Mammary epithelial cell (primary cell): ENCODE measurements at regions not wholly inside any gene's neighbourhood (a gene's known extent, or its start where the extent isn't known, plus 50 kb on each side); places are given as distances from the start of the nearest gene placed in this dataset.

Experiments
- EZH2 ChIP-seq: IDR thresholded peaks from 2 replicates; pipeline ENCODE4 v1.6.1; 2012; ENCODE audit warnings: low read length, inconsistent platforms, borderline replicate concordance
- TF ChIP-seq, protein P1 (sequence below), 2 donors: IDR thresholded peaks in 1 of 2; conservative IDR thresholded peaks in 1 of 2; 2 replicates each; pipeline ENCODE4 v1.5.1; 2011 to 2012; ENCODE audit warnings: inconsistent platforms in 2 of 2, low read length in 2 of 2, mild to moderate bottlenecking in 2 of 2, control low read depth in 1 of 2, low read depth in 1 of 2; ENCODE audit not compliant: insufficient read depth in 1 of 2; ENCODE audit errors: extremely low read depth in 1 of 2

DNA sequence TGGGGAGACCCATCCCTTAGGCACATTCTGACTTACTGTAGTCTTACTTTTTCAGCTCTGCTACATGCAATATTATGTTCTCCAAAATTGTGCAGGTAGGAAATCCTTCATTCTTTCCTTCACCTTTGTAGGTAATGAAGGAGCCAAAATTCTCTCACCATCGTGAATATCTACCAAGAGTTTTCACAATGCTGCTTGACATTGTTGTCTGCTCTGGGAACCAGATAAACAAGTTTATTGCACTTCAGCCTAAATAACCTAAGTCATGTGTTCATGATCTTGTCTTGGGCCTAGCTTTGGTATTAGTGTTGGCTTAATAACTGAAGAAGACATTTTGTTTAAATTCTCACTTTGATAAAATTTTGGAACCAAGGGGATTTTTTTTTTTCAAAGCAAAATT lies 110.8 kb upstream of the ELAC2 start:
- TF ChIP-seq, protein P1, sequence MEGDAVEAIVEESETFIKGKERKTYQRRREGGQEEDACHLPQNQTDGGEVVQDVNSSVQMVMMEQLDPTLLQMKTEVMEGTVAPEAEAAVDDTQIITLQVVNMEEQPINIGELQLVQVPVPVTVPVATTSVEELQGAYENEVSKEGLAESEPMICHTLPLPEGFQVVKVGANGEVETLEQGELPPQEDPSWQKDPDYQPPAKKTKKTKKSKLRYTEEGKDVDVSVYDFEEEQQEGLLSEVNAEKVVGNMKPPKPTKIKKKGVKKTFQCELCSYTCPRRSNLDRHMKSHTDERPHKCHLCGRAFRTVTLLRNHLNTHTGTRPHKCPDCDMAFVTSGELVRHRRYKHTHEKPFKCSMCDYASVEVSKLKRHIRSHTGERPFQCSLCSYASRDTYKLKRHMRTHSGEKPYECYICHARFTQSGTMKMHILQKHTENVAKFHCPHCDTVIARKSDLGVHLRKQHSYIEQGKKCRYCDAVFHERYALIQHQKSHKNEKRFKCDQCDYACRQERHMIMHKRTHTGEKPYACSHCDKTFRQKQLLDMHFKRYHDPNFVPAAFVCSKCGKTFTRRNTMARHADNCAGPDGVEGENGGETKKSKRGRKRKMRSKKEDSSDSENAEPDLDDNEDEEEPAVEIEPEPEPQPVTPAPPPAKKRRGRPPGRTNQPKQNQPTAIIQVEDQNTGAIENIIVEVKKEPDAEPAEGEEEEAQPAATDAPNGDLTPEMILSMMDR (conservative IDR thresholded peaks at IDR 0.05 in 1 of 2, IDR thresholded peaks at IDR 0.05 in 1 of 2; ENCODE audit: extremely low read depth in 1 of 2, insufficient read depth in 1 of 2, low read depth in 1 of 2, low read length in 2 of 2): no peak
- TF ChIP-seq EZH2: no peak
